Effector memory CD8-positive, alpha-beta T cell (primary cell): ENCODE measurements at regions not wholly inside any gene's neighbourhood (a gene's known extent, or its start where the extent isn't known, plus 50 kb on each side); places are given as distances from the start of the nearest gene placed in this dataset.

Experiments
- ATAC-seq: fragments of 150-1000 bp; cut with Tn5 transposase; replicated peaks from 2 replicates; pipeline ENCODE4 v1.10.0; 2021; ENCODE audit warnings: mild to moderate bottlenecking, moderate library complexity
- DNase-seq, 3 experiments: peaks; one replicate each; pipeline ENCODE4 v3.0.0; 2021
- H3K27ac Mint-ChIP-seq, 2 donors: one replicate each; pipeline ENCODE4 v1.8.0; 2022; ENCODE audit warnings: mild to moderate bottlenecking in 2 of 2, mixed read lengths in 2 of 2, moderate library complexity in 2 of 2
- H3K27me3 Mint-ChIP-seq, 2 donors: one replicate each; pipeline ENCODE4 v1.8.0; 2022; ENCODE audit warnings: mixed read lengths in 2 of 2
- H3K36me3 Mint-ChIP-seq: one replicate; pipeline ENCODE4 v1.8.0; 2022; ENCODE audit warnings: mild to moderate bottlenecking, moderate library complexity, mixed read lengths; ENCODE audit not compliant: insufficient read depth
- H3K4me1 Mint-ChIP-seq, 2 donors: one replicate each; pipeline ENCODE4 v1.8.0; 2022; ENCODE audit warnings: low read depth in 2 of 2, mixed read lengths in 2 of 2
- H3K4me3 Mint-ChIP-seq, 2 donors: one replicate each; pipeline ENCODE4 v1.8.0; 2022; ENCODE audit warnings: mild to moderate bottlenecking in 2 of 2, mixed read lengths in 2 of 2, moderate library complexity in 2 of 2
- H3K9me3 Mint-ChIP-seq, 2 donors: one replicate each; pipeline ENCODE4 v1.8.0; 2022; ENCODE audit warnings: mixed read lengths in 2 of 2

DNA sequence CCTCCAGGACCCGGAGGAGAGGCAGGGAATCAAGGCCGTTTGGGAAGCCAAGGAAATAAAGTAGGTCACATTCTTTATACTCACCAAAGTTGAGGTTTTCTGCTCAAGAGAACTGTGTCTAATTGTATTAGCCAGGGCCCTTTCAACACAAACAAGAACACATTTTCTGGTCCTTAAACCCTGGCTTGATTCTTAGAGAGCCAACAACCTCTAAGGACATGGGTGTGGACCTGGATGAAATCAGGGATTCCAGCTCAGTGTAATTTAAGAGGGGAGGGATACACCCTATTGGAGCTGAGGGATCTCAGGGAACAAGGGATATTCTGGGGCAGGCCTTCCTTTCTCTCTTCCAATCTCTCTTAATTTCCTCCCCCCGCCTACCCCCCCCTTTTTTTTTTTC lies 104.8 kb downstream of the COL6A6 start:
- H3K36me3 Mint-ChIP-seq, result no peaks in the 10 kb centered on the region
- no peak overlapping the region for H3K4me3 Mint-ChIP-seq
- DNase-seq (no peak), ATAC-seq (no peak)
- no peak overlapping the region for H3K27ac Mint-ChIP-seq
- H3K9me3 Mint-ChIP-seq, result peaks cover 0 to 1% of the 10 kb centered on the region in 2 donors
- no peaks in the 10 kb centered on the region for H3K4me1 Mint-ChIP-seq
- peaks cover 24 to 25% of the 10 kb centered on the region in 2 donors for H3K27me3 Mint-ChIP-seq

DNA sequence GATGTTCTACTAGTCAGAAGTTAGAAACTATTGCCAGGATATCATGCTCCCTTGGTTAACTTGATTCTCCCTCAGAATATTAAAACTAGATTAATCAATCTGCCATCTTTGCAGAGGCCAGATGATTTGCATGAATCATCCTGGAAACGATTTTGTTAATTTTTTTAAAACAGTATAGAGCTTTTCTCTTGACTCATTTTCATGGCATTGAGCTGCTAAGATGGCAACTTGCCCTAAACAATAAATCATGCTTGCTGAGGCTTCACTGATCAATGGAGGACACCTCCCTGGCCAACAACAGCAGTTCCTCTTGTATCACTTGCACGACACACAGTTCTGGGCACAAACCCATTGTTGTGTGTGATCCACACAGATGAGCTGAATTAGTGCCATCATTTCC lies 109.1 kb downstream of the COL6A6 start:
- Mint-ChIP-seq H3K27me3 (peaks cover 25 to 30% of the 10 kb centered on the region in 2 donors), H3K27ac (no peak overlapping the region), H3K4me3 (no peak overlapping the region), H3K4me1 (no peaks in the 10 kb centered on the region), H3K36me3 (no peaks in the 10 kb centered on the region), H3K9me3 (peaks cover 0 to 1% of the 10 kb centered on the region in 2 donors)
- DNase-seq, result no peak
- ATAC-seq, result no peak

DNA sequence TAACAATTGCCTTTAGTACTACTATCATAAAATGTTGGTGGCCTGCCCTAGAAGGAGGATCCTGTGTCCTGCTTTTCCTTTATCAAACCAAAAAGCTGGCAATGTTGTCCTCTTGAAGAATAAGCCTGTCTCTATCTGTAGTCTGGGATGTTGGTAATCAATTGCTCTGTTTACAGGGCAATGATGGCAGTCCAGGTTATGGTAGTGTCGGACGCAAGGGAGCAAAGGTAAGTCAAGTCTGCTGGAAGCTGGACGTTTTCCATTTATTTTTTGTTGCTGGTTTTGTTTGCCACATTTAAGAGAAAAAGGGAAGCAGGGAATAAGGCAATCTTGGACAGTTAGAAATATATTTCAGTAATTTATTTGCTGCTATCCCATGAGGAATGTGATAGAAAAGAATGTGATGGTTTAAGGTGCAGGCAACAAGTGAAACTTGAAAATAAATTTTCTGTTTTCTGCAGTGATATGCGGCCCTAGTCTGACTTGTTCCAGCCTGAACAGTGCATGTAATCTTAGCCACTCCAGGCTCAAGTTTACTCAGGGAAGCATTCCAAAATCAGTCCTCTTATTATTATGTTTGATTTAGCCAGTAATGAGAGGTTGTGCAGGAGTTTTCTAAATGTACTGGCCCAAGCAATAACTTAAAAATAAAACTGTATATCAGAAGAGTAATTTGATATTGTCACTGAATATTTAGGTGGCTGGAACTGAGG lies 110.3 kb downstream of the COL6A6 start:
- no peaks in the 10 kb centered on the region for H3K4me1 Mint-ChIP-seq
- DNase-seq (no peak), ATAC-seq (no peak)
- H3K36me3 Mint-ChIP-seq, result no peaks in the 10 kb centered on the region
- H3K27me3 Mint-ChIP-seq, result peaks cover 24 to 30% of the 10 kb centered on the region in 2 donors
- H3K9me3 Mint-ChIP-seq, result peaks cover 0 to 1% of the 10 kb centered on the region in 2 donors
- no peak overlapping the region for H3K4me3 Mint-ChIP-seq
- no peak overlapping the region for H3K27ac Mint-ChIP-seq

DNA sequence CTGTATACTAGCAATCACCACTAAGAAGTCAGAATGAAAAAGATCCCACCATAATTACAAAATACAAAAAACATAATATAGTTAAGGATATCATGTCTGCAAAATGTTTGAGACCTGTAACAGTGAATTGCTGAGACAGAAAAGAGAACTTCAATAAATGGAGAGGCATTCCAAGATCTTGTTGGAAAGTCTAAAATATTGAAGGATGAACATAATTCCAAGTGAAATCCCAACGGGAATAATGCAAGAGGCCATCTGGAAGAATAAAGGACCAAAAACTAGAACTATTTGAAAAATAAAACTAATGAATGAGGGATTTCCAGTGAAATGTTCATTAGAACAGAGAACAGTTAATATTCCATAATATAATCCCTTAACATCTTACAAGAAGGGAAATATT lies 110.9 kb downstream of the COL6A6 start:
- Mint-ChIP-seq H3K4me1 (no peaks in the 10 kb centered on the region), H3K4me3 (no peak overlapping the region), H3K36me3 (no peaks in the 10 kb centered on the region), H3K27ac (no peak overlapping the region), H3K9me3 (no peaks in the 10 kb centered on the region), H3K27me3 (peaks cover 18 to 25% of the 10 kb centered on the region in 2 donors)
- no peak for ATAC-seq
- DNase-seq, result no peak
